GM18499 (cell line): ENCODE measurements at regions not wholly inside any gene's neighbourhood (a gene's known extent, or its start where the extent isn't known, plus 50 kb on each side); places are given as distances from the start of the nearest gene placed in this dataset.
"Not testable (repeated sequence)": the region's sequence is repeated elsewhere in the genome, so short reads cannot be mapped to it uniquely, and the experiment has no call there.

Source experiments
- ATAC-seq: cut with Tn5 transposase; IDR thresholded peaks from one replicate; pipeline ENCODE4 v1.9.1; 2021; ENCODE audit warnings: moderate number of reproducible peaks; ENCODE audit not compliant: insufficient read depth, unreplicated experiment

DNA sequence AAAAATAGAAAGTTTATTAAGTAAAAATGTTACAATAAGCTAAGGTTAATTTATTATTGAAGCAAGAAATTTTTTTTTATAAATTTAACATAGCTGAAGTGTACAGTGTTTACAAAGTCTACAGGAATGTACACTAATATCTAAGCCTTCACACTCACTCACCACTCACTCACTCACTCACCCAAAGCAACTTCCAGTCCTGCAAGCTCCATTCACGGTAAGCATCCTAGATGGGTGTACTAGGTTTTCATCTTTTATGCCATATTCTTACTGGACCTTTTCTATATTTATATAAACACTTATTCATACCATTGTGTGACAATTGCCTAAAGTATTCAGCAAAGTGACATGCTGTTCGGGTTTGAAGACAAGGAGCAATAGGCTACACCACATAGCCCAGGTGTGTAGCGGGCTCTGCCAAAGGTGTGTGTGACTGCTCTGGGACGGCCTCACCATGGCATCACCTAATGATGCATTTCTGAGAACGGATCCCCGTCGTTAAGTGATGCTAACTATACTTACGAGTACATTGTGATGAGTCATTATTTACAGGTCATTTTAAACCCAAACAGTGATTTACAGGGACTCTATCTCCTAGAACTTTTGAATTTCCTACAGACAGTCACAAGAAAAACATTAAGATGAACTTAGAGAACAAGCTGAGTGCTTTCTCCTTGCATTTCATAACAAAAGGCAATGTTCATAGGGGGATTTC, 76.3 kb upstream of the ID2 start:
- ATAC-seq: no peak

DNA sequence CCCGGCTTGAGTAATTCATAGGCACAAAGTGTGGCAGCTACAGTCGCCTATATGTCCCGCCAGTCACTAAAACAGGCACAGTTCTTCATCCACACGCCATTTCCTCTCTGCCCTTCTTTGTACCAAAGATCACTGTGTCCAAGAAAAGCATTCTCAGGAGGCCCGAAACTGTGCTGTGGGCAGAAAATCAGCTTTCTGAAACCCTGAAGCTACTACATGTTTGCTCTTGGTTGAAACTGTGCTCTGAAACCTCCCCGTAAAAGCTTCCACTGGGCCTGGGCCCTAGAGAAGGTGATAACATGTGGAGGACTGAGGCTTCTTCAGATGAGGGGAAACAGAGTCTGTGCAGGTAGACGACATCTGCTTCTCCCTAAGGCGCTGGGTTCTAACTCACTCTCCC, 75.6 kb upstream of the ID2 start:
- peak; percentile 83 for ATAC-seq

- no peak for ATAC-seq
These were observed 75.0 kb upstream of the ID2 start for GRCh38 chr2:8606649-8607550.

- no peak for ATAC-seq
These were observed 74.2 kb upstream of the ID2 start for GRCh38 chr2:8607606-8608005.

DNA sequence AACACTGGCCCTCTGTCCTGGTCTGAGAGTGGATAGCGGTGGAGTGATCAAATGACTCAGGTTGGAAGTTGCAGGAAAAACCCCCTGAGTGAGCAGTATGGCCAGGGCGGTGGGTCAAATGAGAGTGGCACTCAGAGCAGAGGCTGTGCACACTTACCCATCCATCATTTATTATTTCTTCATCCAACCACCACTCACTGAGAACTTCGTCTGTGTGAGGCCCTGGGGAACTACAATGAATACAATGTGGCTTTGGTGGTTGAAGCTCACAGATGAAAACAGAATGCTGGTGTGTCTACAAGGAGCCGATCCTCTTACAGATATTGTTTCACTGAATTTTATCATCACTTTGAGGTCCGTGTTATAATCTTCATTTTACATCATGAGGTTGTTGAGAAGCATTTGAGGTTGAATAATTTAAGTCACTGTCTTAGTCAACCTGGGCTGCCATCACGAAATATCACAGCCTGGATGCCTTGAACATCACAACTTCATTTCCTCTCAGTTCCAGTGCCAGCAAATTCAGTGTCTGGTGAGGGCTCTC, 73.4 kb upstream of the ID2 start:
- no peak for ATAC-seq

DNA sequence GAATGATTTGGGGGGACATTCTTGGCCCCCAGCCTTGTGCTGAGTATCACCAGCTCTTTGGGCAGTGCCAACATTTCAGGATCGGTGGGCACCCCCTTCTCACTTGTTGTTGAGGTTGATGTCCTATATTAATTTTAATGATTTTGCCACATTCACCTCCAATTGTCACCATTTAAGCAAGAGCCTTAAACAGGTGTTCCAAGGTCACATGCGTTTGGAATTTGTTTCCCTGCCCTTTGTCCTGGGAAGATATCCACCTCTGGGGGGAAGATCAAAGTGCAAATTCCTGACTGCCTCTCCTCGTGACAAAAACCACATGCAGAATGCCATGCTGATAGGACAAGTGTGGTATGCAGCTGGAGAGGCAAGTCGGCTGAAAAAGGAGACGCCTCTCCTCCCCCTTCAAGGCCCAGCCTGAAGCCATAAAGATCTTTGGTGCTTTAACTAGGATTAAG, 72.5 kb upstream of the ID2 start:
- ATAC-seq: no peak

- ATAC-seq: not testable (repeated sequence)
These were observed 71.1 kb upstream of the ID2 start for GRCh38 chr2:8610775-8611174.

- ATAC-seq: no peak
These were observed 70.6 kb upstream of the ID2 start for GRCh38 chr2:8611246-8611645.

- ATAC-seq: no peak
These were observed 70.2 kb upstream of the ID2 start for GRCh38 chr2:8611700-8612099.

DNA sequence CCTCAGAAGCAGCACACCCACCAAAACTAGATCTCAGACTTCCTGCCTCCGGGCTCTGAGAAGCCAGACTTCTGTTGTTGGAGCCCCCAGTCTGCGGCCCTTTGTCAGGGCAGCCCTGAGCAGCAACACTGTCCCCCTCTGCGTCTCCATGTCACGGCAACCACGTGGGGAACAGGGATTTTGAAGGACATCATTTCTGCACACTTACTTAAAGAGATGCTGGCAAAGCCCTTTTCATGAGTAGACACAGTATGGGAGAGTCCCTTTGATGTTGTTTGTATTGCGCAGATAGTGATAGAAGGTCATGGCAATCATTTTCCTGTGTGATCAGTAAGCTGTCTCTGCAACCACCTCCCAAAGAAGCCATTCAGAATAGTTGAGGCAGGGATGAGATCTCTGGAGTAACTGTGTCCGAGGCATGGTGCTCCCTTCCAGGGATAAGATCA, 69.1 kb upstream of the ID2 start:
- no peak for ATAC-seq

DNA sequence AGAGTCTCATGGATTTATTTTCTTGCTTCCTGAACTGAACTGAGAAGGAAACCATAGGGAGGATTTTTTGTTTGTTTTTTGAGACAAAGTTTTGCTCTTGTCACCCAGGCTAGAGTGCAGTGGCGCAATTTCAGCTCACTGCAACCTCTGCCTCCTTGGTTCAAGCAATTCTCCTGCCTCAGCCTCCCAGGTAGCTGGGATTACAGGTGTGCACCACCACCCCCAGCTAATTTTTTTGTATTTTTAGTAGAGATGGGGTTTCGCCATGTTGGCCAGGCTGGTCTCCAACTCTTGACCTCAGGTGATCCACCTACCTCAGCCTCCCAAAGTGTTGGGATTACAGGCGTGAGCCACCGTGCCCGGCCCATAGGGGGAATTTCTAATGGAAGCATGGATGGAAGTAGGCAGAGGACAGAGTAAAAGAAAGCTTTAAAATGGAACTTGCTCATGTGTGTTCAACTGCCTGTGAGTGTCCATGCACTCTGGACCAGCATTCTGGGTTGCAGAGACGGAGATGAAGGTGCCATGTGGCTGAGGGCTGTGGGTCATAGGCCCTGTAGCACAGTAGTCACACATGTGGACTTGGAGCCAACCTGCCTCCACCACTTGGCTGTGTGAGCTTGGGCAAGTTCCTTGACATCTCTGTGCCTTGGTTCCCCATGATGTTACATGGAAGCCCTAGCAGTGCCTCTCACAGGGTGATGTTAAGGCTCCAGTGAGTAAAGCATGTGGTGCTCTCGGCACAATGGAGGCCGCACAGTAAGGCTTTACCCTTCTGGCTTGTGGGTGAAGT, 68.5 kb upstream of the ID2 start:
- ATAC-seq: not testable (repeated sequence)

GRCh38 chr2:8614646-8615045, 67.2 kb upstream of the ID2 start:
- no peak for ATAC-seq

GRCh38 chr2:8615252-8615575, 66.6 kb upstream of the ID2 start:
- no peak for ATAC-seq

DNA sequence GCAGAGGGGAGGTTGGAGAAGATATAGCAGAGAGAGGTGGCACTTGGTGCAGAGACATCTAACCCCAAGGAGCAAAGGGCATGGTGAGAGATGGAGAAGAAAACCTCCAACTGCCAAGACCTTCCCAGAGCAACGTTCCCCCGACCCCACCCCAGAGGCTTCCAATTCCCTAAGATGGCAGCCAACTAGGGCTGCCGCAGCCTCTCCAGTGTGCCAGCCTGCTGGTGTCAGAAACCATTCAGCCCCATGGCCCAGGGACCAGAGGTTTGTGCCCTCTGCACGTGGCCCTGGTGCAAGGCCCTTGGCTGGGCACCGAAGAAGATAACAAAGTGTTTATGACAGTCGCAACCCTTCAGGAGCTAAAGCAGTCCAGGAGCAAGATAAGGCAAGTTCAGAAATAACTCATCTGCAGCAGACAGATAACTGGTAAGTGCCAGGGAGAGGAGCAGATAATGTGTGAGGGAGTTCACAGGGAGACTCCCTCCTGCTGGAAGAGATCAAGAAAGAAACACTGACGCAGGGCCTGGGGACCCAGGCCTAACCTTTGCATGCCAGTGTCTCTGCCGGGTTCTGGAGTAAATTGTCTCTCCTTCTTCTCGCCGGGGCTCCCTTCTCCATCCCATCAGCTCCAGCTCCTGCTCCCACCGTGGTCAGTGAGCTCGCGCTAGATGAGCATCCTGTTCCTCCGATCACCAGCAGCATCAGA, 66.1 kb upstream of the ID2 start:
- no peak for ATAC-seq

GRCh38 chr2:8617048-8617447, 64.8 kb upstream of the ID2 start:
- ATAC-seq: no peak

DNA sequence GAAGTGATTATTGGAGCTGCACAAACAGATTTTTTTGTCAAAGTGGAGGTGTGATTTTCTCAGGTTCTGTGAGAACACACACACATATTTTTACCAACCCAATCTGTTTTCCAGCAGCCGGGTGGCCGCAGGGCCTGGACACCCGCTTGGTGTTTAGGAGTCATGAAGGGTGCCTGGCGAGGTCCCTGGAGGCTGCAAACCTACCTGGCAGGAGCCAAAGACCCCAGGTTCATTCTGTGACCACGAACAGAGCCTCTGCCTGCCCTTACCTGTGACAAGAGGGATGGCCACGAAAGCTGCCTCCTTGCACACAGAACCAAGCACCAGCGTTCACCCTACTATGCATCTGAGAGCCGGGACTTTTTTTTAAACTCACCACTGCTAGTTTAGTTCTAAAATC, 64.3 kb upstream of the ID2 start:
- no peak for ATAC-seq

DNA sequence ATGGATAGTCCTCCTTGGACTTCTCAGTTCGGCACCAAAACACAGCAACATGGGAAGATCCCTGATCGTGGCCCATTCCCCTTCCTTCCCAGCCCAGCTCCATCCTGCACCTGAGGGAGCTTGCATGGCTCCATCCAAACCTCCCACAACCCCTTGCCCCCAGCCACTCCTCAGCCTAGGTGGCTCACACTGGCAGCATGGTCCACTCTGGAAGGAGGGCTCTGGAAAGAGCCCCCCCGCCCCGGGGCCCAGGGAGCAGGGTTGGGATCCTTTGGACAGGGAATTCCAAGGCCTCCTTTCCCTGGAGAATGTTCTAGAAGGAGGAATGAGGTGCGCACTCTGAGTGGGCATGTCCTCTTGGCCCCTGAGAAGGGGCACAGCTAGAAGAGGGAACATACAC, 62.8 kb upstream of the ID2 start:
- ATAC-seq: no peak

GRCh38 chr2:8620611-8621382, 61.1 kb upstream of the ID2 start:
- no peak for ATAC-seq

DNA sequence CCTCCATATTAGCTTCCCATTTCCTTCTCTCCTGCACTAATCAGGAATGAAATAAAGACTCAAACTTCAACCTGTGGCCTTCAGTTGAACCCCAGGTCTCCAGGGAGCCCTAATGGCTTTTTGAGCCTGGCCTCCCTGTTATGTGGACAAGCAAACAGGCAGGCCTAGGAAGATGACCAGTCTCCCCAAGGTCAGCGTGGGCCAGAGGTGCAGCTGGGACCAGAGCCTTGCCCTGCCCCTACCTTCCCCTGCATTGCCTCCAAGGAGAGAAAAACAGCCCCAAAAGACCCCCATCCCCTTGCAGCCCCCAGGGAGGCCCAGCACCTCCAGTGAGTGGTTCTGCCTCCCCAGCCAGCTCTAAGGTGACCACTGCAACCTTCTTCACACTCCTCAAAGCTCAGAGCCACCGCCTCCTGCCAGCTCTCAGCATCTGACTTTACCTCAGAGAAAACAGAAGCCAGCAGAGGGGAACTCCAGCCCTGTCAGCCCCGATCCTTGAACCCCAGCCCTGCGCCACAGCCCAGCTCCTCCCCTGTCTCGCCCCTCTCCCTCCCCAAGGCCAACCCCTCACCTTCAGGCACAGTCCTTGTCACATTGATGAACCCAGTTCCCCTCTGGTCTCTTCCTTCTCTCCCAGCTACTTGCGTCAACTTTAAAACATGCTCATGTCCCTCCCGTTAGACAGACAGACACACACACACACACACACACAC, 59.5 kb upstream of the ID2 start:
- ATAC-seq: no peak
